Mucosa of gallbladder (tissue), 1 donor: ENCODE measurements at regions not wholly inside any gene's neighbourhood (a gene's known extent, or its start where the extent isn't known, plus 50 kb on each side); places are given as distances from the start of the nearest gene placed in this dataset.

Experiments
- DNase-seq: peaks from one replicate; pipeline ENCODE4 v3.0.0-alpha.2; 2020; ENCODE audit warnings: low spot score
- donor health status: DM: no; HTN: no; CAD: no.

GRCh38 chr4:175539498-175539897 is 272.6 kb downstream of the GPM6A start:
- no peak for DNase-seq

- DNase-seq, result no peak
Observed at GRCh38 chr4:175540151-175540550, 271.9 kb downstream of the GPM6A start.

GRCh38 chr4:175540732-175541131 is 271.3 kb downstream of the GPM6A start:
- DNase-seq, result no peak

GRCh38 chr4:175542786-175543185 is 269.3 kb downstream of the GPM6A start:
- no peak for DNase-seq

GRCh38 chr4:175559126-175559525 is 252.9 kb downstream of the GPM6A start:
- no peak for DNase-seq

GRCh38 chr4:175559526-175559925 is 252.5 kb downstream of the GPM6A start:
- no peak for DNase-seq

GRCh38 chr4:175560604-175561003 is 251.5 kb downstream of the GPM6A start:
- no peak for DNase-seq

GRCh38 chr4:175561696-175562095 is 250.4 kb downstream of the GPM6A start:
- DNase-seq, result no peak

- DNase-seq, result no peak
Observed at GRCh38 chr4:175562111-175562510, 250.0 kb downstream of the GPM6A start.

GRCh38 chr4:175562542-175562941 is 249.5 kb downstream of the GPM6A start:
- DNase-seq, result no peak
